ENCODE measurements at regions not wholly inside any gene's neighbourhood (a gene's known extent, or its start where the extent isn't known, plus 50 kb on each side); places are given as distances from the start of the nearest gene placed in this dataset.
A peak's percentile ranks its signal among the peaks of the same experiment; 100 is the strongest.

DNA sequence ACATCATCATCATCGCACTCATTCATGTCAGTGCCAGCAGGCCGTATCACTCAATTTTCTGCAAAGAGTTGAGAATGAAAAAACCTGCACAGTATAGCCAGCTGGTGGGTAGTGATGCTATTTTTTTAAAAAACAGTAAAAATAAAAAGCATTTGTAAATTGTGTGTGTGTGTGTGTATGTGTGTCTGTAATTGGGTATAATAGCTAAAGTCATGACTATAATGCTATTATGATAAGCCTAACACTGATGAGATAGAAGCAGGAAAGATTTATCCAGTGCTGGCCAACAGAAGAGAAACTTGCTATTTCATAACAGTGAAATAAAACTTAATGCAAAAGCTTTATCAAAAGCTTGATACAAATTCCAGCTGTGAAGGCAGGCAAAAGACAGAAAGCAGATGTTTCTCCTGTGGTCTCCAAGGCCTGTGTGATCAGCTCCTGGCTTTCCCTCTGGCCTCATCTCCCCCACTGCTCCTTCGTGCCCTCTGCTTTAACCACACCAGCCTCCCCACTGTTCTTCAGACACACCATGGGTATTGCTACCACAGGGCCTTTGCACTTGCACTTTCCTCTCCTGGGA is 206.2 kb upstream of the IRX5 start:
- H3K36me3 ChIP-seq, result no peaks in the 10 kb centered on the region
- H3K9me3 ChIP-seq (ENCODE audit: severe bottlenecking), result peaks cover 2% of the 10 kb centered on the region
- TF ChIP-seq, protein P1, sequence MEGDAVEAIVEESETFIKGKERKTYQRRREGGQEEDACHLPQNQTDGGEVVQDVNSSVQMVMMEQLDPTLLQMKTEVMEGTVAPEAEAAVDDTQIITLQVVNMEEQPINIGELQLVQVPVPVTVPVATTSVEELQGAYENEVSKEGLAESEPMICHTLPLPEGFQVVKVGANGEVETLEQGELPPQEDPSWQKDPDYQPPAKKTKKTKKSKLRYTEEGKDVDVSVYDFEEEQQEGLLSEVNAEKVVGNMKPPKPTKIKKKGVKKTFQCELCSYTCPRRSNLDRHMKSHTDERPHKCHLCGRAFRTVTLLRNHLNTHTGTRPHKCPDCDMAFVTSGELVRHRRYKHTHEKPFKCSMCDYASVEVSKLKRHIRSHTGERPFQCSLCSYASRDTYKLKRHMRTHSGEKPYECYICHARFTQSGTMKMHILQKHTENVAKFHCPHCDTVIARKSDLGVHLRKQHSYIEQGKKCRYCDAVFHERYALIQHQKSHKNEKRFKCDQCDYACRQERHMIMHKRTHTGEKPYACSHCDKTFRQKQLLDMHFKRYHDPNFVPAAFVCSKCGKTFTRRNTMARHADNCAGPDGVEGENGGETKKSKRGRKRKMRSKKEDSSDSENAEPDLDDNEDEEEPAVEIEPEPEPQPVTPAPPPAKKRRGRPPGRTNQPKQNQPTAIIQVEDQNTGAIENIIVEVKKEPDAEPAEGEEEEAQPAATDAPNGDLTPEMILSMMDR (IDR thresholded peaks at IDR 0.05; ENCODE audit: low read depth, low read length), result no peak

DNA sequence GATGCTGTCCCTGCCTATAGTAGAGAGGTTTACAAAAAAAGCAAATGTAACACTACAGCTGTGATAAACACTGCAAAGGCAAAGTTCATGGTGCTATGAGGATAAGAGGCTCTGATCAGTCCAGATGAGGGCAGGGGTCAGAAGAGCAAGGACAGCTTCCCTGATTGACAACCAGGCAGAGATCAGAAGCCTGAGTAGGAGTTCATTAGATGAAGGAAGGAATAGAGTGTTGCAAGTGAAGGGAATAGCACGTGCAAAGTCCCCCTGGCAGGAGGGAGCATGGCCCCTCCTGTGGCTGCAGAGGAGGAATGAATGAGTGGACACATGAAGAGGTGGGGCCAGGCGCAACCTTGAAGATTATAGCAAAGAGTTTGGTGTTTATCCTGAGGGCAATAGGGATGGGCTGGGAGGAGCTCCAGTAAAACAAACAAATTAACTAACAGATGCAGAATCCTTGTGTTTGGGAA is 208.4 kb upstream of the IRX5 start:
- no peak for DNase-seq
- TF ChIP-seq, protein P1 (IDR thresholded peaks at IDR 0.05; ENCODE audit: low read depth, low read length), result no peak

More for the DNA sequence above, 206.2 kb upstream of the IRX5 start:
- Histone ChIP-seq H3K27me3 (ENCODE audit: insufficient read depth, low read depth, severe bottlenecking) (no peaks in the 10 kb centered on the region), H3K27ac (no peak overlapping the region), H3K4me3 (ENCODE audit: low read depth, low read length) (no peak overlapping the region)
- no peak for DNase-seq

DNA sequence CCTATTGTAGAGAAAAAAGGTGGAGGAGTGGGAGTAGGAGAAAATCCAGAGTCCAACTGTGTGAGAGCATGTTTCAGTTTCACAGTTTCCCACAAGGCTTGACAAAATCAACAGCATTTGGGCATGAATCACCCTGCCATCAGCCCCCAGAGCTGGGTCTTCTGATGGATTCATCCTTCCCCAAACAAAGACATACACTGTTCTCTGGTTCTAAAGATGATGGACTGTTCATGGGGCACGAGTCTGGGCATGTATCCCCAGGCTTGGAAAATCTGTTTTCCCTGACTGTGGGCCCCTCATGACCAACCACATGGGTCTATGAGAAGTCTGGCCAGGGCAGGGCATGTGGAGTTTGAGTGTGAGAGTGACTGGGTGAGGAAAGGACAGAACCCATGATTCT is 210.4 kb upstream of the IRX5 start:
- Histone ChIP-seq H3K27me3 (ENCODE audit: insufficient read depth, low read depth, severe bottlenecking) (no peaks in the 10 kb centered on the region), H3K9me3 (ENCODE audit: severe bottlenecking) (peaks cover 6% of the 10 kb centered on the region), H3K27ac (no peak overlapping the region), H3K36me3 (no peaks in the 10 kb centered on the region), H3K4me3 (ENCODE audit: low read depth, low read length) (no peak overlapping the region)
- DNase-seq, result no peak
- TF ChIP-seq, protein P1 (IDR thresholded peaks at IDR 0.05; ENCODE audit: low read depth, low read length), result no peak

More for the DNA sequence above, 208.4 kb upstream of the IRX5 start:
- Histone ChIP-seq H3K4me3 (ENCODE audit: low read depth, low read length) (no peak overlapping the region), H3K36me3 (no peaks in the 10 kb centered on the region), H3K27ac (no peak overlapping the region), H3K9me3 (ENCODE audit: severe bottlenecking) (peaks cover 6% of the 10 kb centered on the region), H3K27me3 (ENCODE audit: insufficient read depth, low read depth, severe bottlenecking) (no peaks in the 10 kb centered on the region)

DNA sequence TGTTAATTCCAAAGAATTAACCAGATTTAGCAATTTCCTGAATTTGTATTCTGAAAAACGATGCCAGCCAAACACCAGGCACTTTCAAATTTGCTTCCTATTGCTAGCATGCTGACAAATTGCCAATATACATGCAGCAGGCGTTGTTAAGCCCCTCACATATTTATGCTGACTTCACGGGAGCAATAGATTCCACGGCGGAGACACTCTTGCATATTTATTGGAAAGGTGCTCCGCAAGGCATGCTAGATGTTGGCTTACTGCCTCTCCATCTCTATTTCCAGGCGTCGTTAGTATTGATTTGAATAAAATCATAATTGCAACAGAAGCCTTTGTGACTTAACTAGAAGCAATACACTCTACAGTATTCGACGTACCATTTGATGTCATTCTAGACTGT is 211.0 kb upstream of the IRX5 start:
- H3K27ac ChIP-seq, result no peak overlapping the region

DNA sequence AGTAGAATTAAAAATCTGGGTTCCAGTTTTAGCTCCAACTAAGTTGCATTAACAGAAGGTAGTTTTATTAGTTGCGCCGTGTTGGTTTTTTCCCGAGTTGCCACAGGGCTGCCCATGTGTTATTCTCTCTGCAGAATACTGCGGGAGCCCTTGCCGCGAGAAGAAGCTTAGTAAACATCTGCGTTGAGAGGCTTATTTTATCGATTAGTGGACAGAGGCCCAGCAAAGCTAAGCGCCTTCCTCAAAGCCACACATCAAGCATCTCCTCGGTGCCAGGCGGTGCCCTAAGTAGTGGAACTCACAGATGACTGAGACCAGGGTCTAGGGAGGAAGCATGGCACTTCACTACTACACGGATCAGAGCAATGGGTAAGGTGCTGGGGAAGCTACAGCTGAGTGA is 212.3 kb upstream of the IRX5 start:
- Histone ChIP-seq H3K4me3 (ENCODE audit: low read depth, low read length) (no peak overlapping the region), H3K9me3 (ENCODE audit: severe bottlenecking) (peaks cover 6% of the 10 kb centered on the region), H3K27ac (no peak overlapping the region), H3K27me3 (ENCODE audit: insufficient read depth, low read depth, severe bottlenecking) (no peaks in the 10 kb centered on the region), H3K36me3 (no peaks in the 10 kb centered on the region)
- peak; percentile 71 for DNase-seq
- TF ChIP-seq, protein P1 (IDR thresholded peaks at IDR 0.05; ENCODE audit: low read depth, low read length), result no peak

More for the DNA sequence above, 211.0 kb upstream of the IRX5 start:
- Histone ChIP-seq H3K4me3 (ENCODE audit: low read depth, low read length) (no peak overlapping the region), H3K9me3 (ENCODE audit: severe bottlenecking) (peaks cover 6% of the 10 kb centered on the region), H3K27me3 (ENCODE audit: insufficient read depth, low read depth, severe bottlenecking) (no peaks in the 10 kb centered on the region), H3K36me3 (no peaks in the 10 kb centered on the region)
- TF ChIP-seq, protein P1 (IDR thresholded peaks at IDR 0.05; ENCODE audit: low read depth, low read length), result no peak
- no peak for DNase-seq

DNA sequence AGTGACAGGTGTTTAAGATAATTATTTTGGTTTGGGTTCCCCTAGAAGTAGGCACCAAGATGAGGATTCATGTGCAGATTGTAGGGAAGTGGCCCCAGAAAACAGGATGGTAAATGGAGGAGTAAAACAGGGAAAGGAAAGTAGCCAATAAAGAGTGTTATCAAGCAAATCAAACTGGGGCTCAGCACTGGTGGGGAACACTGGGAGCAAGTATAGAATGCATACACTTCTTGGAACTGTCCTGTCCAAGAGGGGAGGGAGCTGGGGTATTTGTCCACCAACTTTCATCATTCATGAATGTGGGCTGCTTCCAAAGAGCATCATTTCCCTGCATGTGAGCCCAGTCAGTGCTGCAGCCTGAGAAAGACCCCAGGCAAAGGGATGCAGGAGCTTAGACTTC is 215.7 kb upstream of the IRX5 start:
- TF ChIP-seq, protein P1 (IDR thresholded peaks at IDR 0.05; ENCODE audit: low read depth, low read length), result no peak
- Histone ChIP-seq H3K9me3 (ENCODE audit: severe bottlenecking) (peaks cover 6% of the 10 kb centered on the region), H3K27ac (no peak overlapping the region), H3K36me3 (no peaks in the 10 kb centered on the region), H3K27me3 (ENCODE audit: insufficient read depth, low read depth, severe bottlenecking) (no peaks in the 10 kb centered on the region), H3K4me3 (ENCODE audit: low read depth, low read length) (no peak overlapping the region)
- no peak for DNase-seq
